CD4-positive, alpha-beta T cell (primary cell): ENCODE measurements at regions not wholly inside any gene's neighbourhood (a gene's known extent, or its start where the extent isn't known, plus 50 kb on each side); places are given as distances from the start of the nearest gene placed in this dataset.
"Not testable (repeated sequence)": the region's sequence is repeated elsewhere in the genome, so short reads cannot be mapped to it uniquely, and the experiment has no call there.

Source experiments
- ATAC-seq: fragments of 200-7000 bp; cut with Tn5 transposase; one replicate; pipeline ENCODE4 v1.10.0; 2022; ENCODE audit warnings: mild to moderate bottlenecking; ENCODE audit not compliant: poor library complexity
- CTCF ChIA-PET: fragments of 350-600 bp; sonication (Branson Sonifier 250); formaldehyde crosslinking; loops from one replicate; lab custom pipeline; 2021; ENCODE audit warnings: antibody characterized with exemption, inconsistent platforms; lab: Charles Lee
- POLR2A ChIA-PET: fragments of 350-600 bp; sonication (Branson Sonifier 250); formaldehyde crosslinking; loops from one replicate; lab custom pipeline; 2021; ENCODE audit warnings: antibody characterized with exemption, inconsistent platforms; lab: Charles Lee
- DNase-seq, 14 experiments: peaks; one replicate each; pipeline ENCODE4 v3.0.0-alpha.2; 2013 to 2020; ENCODE audit warnings: mixed read lengths in 2 of 14
- H3K27ac ChIP-seq, 2 donors: one replicate each; pipeline versions ENCODE4 v1.5.1 to v1.7.0; 2013; ENCODE audit warnings: low read length in 2 of 2, low read depth in 1 of 2, mild to moderate bottlenecking in 1 of 2
- H3K27me3 ChIP-seq, 2 experiments: 1 replicate in 1 of 2; 2 replicates in 1 of 2; pipeline versions ENCODE4 v1.6.1 to v1.7.0; 2013; ENCODE audit warnings: low read length in 2 of 2, control low read depth in 1 of 2, mild to moderate bottlenecking in 1 of 2, moderate library complexity in 1 of 2; ENCODE audit not compliant: insufficient read depth in 2 of 2, control insufficient read depth in 1 of 2
- H3K36me3 ChIP-seq: one replicate; pipeline ENCODE4 v1.6.1; 2013; ENCODE audit warnings: low read length, control low read depth; ENCODE audit not compliant: insufficient read depth
- H3K4me1 ChIP-seq: one replicate; pipeline ENCODE4 v1.6.1; 2013; ENCODE audit warnings: low read length, control low read depth; ENCODE audit not compliant: insufficient read depth
- H3K4me3 ChIP-seq: one replicate; pipeline ENCODE4 v1.5.1; 2013; ENCODE audit warnings: mild to moderate bottlenecking, low read length, moderate library complexity
- H3K9me3 ChIP-seq, 2 experiments: 1 replicate in 1 of 2; 2 replicates in 1 of 2; pipeline versions ENCODE4 v1.6.1 to v1.7.0; 2013; ENCODE audit warnings: low read length in 2 of 2, mild to moderate bottlenecking in 2 of 2, control low read depth in 1 of 2, moderate library complexity in 1 of 2; ENCODE audit not compliant: control insufficient read depth in 1 of 2, insufficient read depth in 1 of 2
- H3K27ac Mint-ChIP-seq: one replicate; pipeline ENCODE4 v1.8.0; 2020; ENCODE audit warnings: mixed read lengths
- H3K27me3 Mint-ChIP-seq: one replicate; pipeline ENCODE4 v1.8.0; 2021; ENCODE audit warnings: mixed read lengths
- H3K36me3 Mint-ChIP-seq: one replicate; pipeline ENCODE4 v1.8.0; 2021; ENCODE audit warnings: low read depth, mixed read lengths
- H3K4me1 Mint-ChIP-seq: one replicate; pipeline ENCODE4 v1.8.0; 2021; ENCODE audit warnings: low read depth, mixed read lengths
- H3K4me3 Mint-ChIP-seq: one replicate; pipeline ENCODE4 v1.8.0; 2020; ENCODE audit warnings: mild to moderate bottlenecking, mixed read lengths
- H3K9me3 Mint-ChIP-seq: one replicate; pipeline ENCODE4 v1.8.0; 2020; ENCODE audit warnings: mixed read lengths
- CTCF ChIP-seq: fragments of 200-600 bp; IDR thresholded peaks from one replicate; pipeline ENCODE4 v1.8.0; 2022; ENCODE audit warnings: antibody characterized with exemption, mild to moderate bottlenecking
- intact Hi-C, 2 experiments: fragments of 100-400 bp; cut with DNase I in 1 of 2; cut with micrococcal nuclease in 1 of 2; formaldehyde crosslinking; loops; one replicate each; pipeline versions ENCODE4 v1.15.1 to v1.9.0; 2023 to 2025; cut with DNase I, micrococcal nuclease

- intact Hi-C loops, result no loop called here
- Mint-ChIP-seq H3K27ac (no peak overlapping the region), H3K27me3 (no peaks in the 10 kb centered on the region), H3K4me1 (no peaks in the 10 kb centered on the region), H3K36me3 (no peaks in the 10 kb centered on the region), H3K4me3 (no peak overlapping the region), H3K9me3 (peaks cover 3% of the 10 kb centered on the region)
- Histone ChIP-seq H3K4me3 (no peak overlapping the region), H3K9me3 (no peaks in the 10 kb centered on the region), H3K36me3 (no peaks in the 10 kb centered on the region), H3K27ac (no peak overlapping the region), H3K27me3 (no peaks in the 10 kb centered on the region), H3K4me1 (no peaks in the 10 kb centered on the region)
- no peak for TF ChIP-seq CTCF
- ChIA-PET POLR2A (no interaction called here), CTCF (no interaction called here)
- ATAC-seq (no peak), DNase-seq (no peak)
Observed at GRCh38 chr7:119623427-119623826, 649.5 kb upstream of the KCND2 start.

- H3K36me3 ChIP-seq, result no peaks in the 10 kb centered on the region
- ChIA-PET POLR2A (no interaction called here), CTCF (no interaction called here)
- H3K27me3 ChIP-seq, result no peaks in the 10 kb centered on the region
- intact Hi-C loops, result no loop called here
- Mint-ChIP-seq H3K36me3 (no peaks in the 10 kb centered on the region), H3K4me3 (no peak overlapping the region), H3K9me3 (peaks cover 3% of the 10 kb centered on the region), H3K27ac (no peak overlapping the region), H3K4me1 (no peaks in the 10 kb centered on the region), H3K27me3 (no peaks in the 10 kb centered on the region)
- ATAC-seq (no peak), DNase-seq (no peak)
- no peaks in the 10 kb centered on the region for H3K4me1 ChIP-seq
- no peak overlapping the region for H3K27ac ChIP-seq
- TF ChIP-seq CTCF, result no peak
- H3K9me3 ChIP-seq, result no peaks in the 10 kb centered on the region
- H3K4me3 ChIP-seq, result no peak overlapping the region
Observed at GRCh38 chr7:119630406-119630969, 642.5 kb upstream of the KCND2 start.

GRCh38 chr7:119633812-119634211 is 639.2 kb upstream of the KCND2 start:
- POLR2A ChIA-PET, H3K4me3 Mint-ChIP-seq, DNase-seq, H3K9me3 Mint-ChIP-seq, CTCF ChIA-PET, ATAC-seq, intact Hi-C loops, H3K27me3 ChIP-seq, H3K36me3 Mint-ChIP-seq, H3K36me3 ChIP-seq, H3K4me1 Mint-ChIP-seq, H3K27me3 Mint-ChIP-seq, H3K9me3 ChIP-seq, H3K27ac Mint-ChIP-seq, H3K4me1 ChIP-seq, H3K4me3 ChIP-seq, H3K27ac ChIP-seq: not testable (repeated sequence)

- no peaks in the 10 kb centered on the region for H3K27me3 Mint-ChIP-seq
- H3K27ac Mint-ChIP-seq, result no peak overlapping the region
- no peak for TF ChIP-seq CTCF
- Histone ChIP-seq H3K36me3 (no peaks in the 10 kb centered on the region), H3K9me3 (peaks cover 0 to 6% of the 10 kb centered on the region in 2 experiments), H3K27me3 (no peaks in the 10 kb centered on the region), H3K4me1 (no peaks in the 10 kb centered on the region), H3K4me3 (no peak overlapping the region), H3K27ac (no peak overlapping the region)
- H3K9me3 Mint-ChIP-seq, result peaks cover 12% of the 10 kb centered on the region
- H3K4me3 Mint-ChIP-seq, result no peak overlapping the region
- intact Hi-C loops, result no loop called here
- H3K36me3 Mint-ChIP-seq, result no peaks in the 10 kb centered on the region
- H3K4me1 Mint-ChIP-seq, result no peaks in the 10 kb centered on the region
- ChIA-PET CTCF (no interaction called here), POLR2A (no interaction called here)
- no peak for ATAC-seq
- DNase-seq, result no peak
Observed at GRCh38 chr7:119640326-119640725, 632.6 kb upstream of the KCND2 start.
